ENCODE measurements at regions not wholly inside any gene's neighbourhood (a gene's known extent, or its start where the extent isn't known, plus 50 kb on each side); places are given as distances from the start of the nearest gene placed in this dataset.

DNA sequence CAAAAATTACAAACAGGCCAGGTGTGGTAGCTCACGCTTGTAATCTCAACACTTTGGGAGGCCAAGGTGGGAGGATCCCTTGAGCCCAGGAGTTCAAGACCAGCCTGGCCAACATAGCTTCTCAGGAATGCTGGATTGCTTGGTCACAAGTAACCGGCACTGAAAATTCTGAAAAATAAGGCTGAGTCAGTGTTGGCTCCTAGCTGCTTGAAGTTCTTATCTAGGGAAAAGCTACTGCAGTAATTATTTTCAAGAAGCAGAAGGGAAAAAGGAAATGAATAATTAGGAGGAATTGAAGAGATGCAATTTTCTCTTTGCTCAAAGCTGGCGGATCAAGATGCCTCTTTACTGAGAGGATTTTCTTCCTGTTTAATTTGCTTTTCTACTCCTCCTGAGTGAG is 75.0 kb upstream of the GTF3A start:
- TF ChIP-seq CTCF (conservative IDR thresholded peaks at IDR 0.05; ENCODE audit: low read length) (no peak), EZH2phosphoT487 (IDR thresholded peaks at IDR 0.05; ENCODE audit: borderline replicate concordance) (no peak)
